H1 (cell line): ENCODE measurements at regions not wholly inside any gene's neighbourhood (a gene's known extent, or its start where the extent isn't known, plus 50 kb on each side); places are given as distances from the start of the nearest gene placed in this dataset.

Source experiments
- E2F6 ChIP-seq: IDR thresholded peaks from 2 replicates; pipeline ENCODE4 v1.6.1; 2012; ENCODE audit warnings: inconsistent platforms
- EZH2 ChIP-seq: fragments of 200-600 bp; sonication (generic); IDR thresholded peaks from 2 replicates; pipeline ENCODE4 v1.7.1; 2012; ENCODE audit warnings: low read depth, mild to moderate bottlenecking, moderate library complexity, low read length, inconsistent platforms; ENCODE audit not compliant: severe bottlenecking

- TF ChIP-seq E2F6: no peak
- TF ChIP-seq EZH2: no peak
Measured at GRCh38 chr1:193540511-193540910, 354.1 kb upstream of the B3GALT2 start (continued).
